Right atrium auricular region (tissue), 2 donors: ENCODE measurements at regions not wholly inside any gene's neighbourhood (a gene's known extent, or its start where the extent isn't known, plus 50 kb on each side); places are given as distances from the start of the nearest gene placed in this dataset.

Source experiments
- DNase-seq: peaks from one replicate; pipeline ENCODE4 v3.0.0-alpha.2; 2019; ENCODE audit warnings: low spot score
- H3K27ac ChIP-seq, 2 donors: fragments of 200-600 bp; sonication (generic); 1 replicate in 1 of 2; 2 replicates in 1 of 2; pipeline ENCODE4 v1.5.1; 2016 to 2019
- H3K27me3 ChIP-seq, 2 donors: fragments of 200-600 bp; sonication (generic); one replicate each; pipeline versions ENCODE4 v1.5.1 to v1.6.0; 2017 to 2019
- H3K36me3 ChIP-seq: fragments of 200-600 bp; sonication (generic); one replicate; pipeline ENCODE4 v1.5.1; 2016
- H3K4me1 ChIP-seq, 2 donors: fragments of 200-600 bp; sonication (generic); one replicate each; pipeline versions ENCODE4 v1.5.1 to v1.6.0; 2017 to 2019
- H3K4me3 ChIP-seq, 2 donors: fragments of 200-600 bp; sonication (generic); 1 replicate in 1 of 2; 2 replicates in 1 of 2; pipeline ENCODE4 v1.5.1; 2017 to 2019; ENCODE audit warnings: mild to moderate bottlenecking in 1 of 2, moderate library complexity in 1 of 2
- H3K9me3 ChIP-seq, 2 donors: fragments of 200-600 bp; sonication (generic); one replicate each; pipeline ENCODE4 v1.5.1; 2019
- TF ChIP-seq, protein P1 (sequence below), 2 donors: fragments of 200-600 bp; sonication (generic); IDR thresholded peaks; one replicate each; pipeline ENCODE4 v1.5.1; 2019; ENCODE audit warnings: antibody characterized with exemption in 2 of 2

DNA sequence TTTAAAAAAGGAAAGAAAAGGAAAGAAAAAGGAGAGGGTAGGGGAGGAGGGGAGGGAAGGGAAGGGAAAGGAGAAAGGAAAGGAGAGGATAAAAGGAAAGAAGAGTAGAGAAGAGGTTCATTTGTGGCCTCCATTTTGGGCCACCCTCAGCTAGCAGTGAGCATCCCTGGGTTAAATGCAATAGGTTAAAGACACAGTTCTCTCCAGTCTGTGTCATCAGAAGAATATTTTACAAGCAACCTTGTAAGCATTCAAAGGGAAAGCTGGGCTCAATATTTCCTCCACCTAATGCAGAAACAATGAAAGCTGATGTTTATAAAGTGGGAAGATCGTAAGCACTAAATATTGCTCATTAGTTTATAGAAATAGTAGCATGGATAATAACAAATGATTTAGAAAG is 219.1 kb upstream of the PITRM1 start:
- peaks cover 0 to 4% of the 10 kb centered on the region in 2 donors for H3K9me3 ChIP-seq
- TF ChIP-seq, protein P1, sequence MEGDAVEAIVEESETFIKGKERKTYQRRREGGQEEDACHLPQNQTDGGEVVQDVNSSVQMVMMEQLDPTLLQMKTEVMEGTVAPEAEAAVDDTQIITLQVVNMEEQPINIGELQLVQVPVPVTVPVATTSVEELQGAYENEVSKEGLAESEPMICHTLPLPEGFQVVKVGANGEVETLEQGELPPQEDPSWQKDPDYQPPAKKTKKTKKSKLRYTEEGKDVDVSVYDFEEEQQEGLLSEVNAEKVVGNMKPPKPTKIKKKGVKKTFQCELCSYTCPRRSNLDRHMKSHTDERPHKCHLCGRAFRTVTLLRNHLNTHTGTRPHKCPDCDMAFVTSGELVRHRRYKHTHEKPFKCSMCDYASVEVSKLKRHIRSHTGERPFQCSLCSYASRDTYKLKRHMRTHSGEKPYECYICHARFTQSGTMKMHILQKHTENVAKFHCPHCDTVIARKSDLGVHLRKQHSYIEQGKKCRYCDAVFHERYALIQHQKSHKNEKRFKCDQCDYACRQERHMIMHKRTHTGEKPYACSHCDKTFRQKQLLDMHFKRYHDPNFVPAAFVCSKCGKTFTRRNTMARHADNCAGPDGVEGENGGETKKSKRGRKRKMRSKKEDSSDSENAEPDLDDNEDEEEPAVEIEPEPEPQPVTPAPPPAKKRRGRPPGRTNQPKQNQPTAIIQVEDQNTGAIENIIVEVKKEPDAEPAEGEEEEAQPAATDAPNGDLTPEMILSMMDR (IDR thresholded peaks at IDR 0.05), result no peak
- H3K27me3 ChIP-seq, result no peaks in the 10 kb centered on the region
- no peaks in the 10 kb centered on the region for H3K36me3 ChIP-seq
- H3K4me1 ChIP-seq, result no peaks in the 10 kb centered on the region
- DNase-seq, result no peak
- no peak overlapping the region for H3K27ac ChIP-seq
- H3K4me3 ChIP-seq, result no peak overlapping the region

DNA sequence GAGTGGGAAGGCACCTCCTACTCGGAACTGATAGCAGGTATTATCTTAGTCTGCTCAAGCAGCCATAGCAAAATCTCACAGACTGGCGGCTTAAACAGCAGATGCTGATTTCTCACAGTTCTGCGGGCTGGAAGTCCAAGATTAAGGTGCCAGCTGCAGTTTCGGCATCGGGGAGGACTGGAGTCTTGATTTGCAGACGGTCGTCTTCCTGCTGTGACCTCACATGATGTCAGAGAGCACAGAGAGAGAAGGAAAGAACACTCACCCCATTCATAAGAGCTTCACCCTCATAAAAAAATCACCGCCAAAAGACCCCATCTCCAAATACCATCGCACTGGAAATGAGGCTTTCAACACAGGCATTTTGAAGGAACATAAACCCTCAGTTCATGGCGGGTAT is 216.5 kb upstream of the PITRM1 start:
- H3K27ac ChIP-seq, result no peak overlapping the region
- peaks cover 0 to 12% of the 10 kb centered on the region in 2 donors for H3K9me3 ChIP-seq
- TF ChIP-seq, protein P1 (IDR thresholded peaks at IDR 0.05), result no peak
- no peak overlapping the region for H3K4me3 ChIP-seq
- no peaks in the 10 kb centered on the region for H3K27me3 ChIP-seq
- DNase-seq, result no peak
- no peaks in the 10 kb centered on the region for H3K36me3 ChIP-seq
- H3K4me1 ChIP-seq, result no peaks in the 10 kb centered on the region

DNA sequence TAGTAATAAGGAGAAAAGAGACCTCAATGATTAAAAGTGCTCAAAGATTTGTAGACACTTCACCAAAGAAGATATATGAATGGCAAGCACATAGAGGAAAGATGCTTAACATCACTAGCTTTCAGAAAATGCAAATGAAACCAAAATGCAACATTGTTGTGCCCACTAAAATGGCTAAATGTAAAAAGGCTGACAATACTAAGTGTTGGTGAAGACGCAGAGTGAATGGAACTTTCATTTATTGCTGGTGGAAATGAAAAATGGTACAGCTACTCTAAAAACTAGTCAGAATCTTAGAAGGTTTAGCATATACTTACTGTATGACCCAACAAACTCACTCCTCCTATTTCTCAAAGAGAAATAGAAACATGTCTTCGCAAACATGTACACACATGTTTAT is 212.9 kb upstream of the PITRM1 start:
- no peaks in the 10 kb centered on the region for H3K27me3 ChIP-seq
- no peak overlapping the region for H3K4me3 ChIP-seq
- no peak overlapping the region for H3K27ac ChIP-seq
- H3K4me1 ChIP-seq, result no peaks in the 10 kb centered on the region
- peaks cover 0 to 12% of the 10 kb centered on the region in 2 donors for H3K9me3 ChIP-seq
- no peaks in the 10 kb centered on the region for H3K36me3 ChIP-seq
- no peak for DNase-seq
- TF ChIP-seq, protein P1 (IDR thresholded peaks at IDR 0.05), result no peak

DNA sequence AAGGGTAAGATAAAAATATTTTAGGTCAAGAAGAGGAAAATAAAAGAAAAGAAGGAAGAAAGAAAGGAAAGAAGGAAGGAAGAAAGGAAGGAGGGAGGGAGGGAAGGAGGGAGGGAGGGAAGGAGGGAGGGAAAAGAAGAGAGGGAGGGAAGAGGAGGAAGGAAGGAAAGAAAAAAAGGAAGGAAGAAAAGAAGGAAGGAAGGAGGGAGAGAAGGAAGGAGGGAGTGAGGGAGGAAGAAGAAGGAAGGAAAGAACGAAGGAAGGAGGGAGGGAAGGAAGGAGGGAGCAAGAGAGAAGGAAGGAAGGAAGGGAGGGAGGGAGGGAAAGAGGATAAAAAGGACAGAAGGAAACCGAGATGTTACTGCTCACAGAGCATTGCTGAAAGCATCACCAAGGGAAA is 209.5 kb upstream of the PITRM1 start:
- no peaks in the 10 kb centered on the region for H3K4me1 ChIP-seq
- no peaks in the 10 kb centered on the region for H3K27me3 ChIP-seq
- H3K27ac ChIP-seq, result no peak overlapping the region
- no peak for DNase-seq
- peaks cover 0 to 12% of the 10 kb centered on the region in 2 donors for H3K9me3 ChIP-seq
- TF ChIP-seq, protein P1 (IDR thresholded peaks at IDR 0.05), result no peak
- no peak overlapping the region for H3K4me3 ChIP-seq
- no peaks in the 10 kb centered on the region for H3K36me3 ChIP-seq

DNA sequence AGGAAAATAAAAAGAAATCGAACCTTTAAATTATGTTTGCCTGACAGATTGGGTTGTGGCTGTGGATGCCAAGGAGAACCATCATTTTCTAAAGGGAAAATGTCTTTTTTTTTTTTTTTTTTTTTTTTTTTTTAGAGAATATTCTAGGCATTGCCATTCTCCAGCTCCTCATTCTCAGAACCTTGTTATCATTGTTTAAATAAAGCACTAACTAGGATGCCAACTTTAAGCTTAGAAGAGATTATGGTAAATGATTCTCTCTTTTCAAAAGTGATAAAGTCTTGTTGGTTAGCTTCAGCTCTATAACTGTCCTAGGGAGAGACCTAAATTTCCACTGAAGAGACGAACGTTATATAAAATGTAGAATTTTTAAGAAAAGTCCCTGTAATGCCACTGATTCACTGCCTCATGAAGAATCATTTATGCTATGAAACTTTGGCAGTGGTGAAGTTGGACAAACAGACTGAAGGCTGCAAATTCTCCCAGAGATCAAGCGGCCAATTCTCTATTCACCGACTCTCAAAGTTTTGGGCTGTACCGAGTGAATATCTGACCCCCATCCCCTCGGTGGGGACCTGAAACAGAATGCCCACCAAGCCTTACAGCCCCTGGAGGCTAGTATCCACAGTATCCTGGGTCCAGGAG is 207.9 kb upstream of the PITRM1 start:
- TF ChIP-seq, protein P1 (IDR thresholded peaks at IDR 0.05), result no peak
- Histone ChIP-seq H3K4me3 (no peak overlapping the region), H3K27me3 (no peaks in the 10 kb centered on the region), H3K36me3 (no peaks in the 10 kb centered on the region), H3K4me1 (no peaks in the 10 kb centered on the region), H3K9me3 (peaks cover 0 to 7% of the 10 kb centered on the region in 2 donors), H3K27ac (no peak overlapping the region)
- DNase-seq, result no peak

DNA sequence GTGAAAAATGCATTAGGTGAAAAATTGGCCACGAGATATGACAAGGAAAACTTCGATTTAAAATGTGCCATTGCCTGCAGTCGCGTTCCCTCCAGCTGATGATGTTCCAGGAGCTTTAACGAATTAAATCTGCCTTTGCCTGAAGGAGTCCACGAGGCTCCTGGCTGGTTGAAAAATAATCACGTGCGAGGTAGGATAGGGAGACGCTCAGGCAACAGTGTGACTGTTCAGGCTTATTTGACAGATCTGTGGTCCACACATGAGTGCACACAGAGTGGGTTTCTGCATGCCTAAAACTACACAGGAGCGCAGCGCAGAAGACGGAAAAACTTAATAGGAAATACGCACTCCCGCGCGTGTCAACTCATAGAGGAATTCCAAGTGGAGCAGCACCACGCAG is 204.0 kb upstream of the PITRM1 start:
- Histone ChIP-seq H3K36me3 (no peaks in the 10 kb centered on the region), H3K9me3 (no peaks in the 10 kb centered on the region), H3K27me3 (no peaks in the 10 kb centered on the region), H3K27ac (no peak overlapping the region), H3K4me3 (no peak overlapping the region), H3K4me1 (no peaks in the 10 kb centered on the region)
- no peak for DNase-seq
- TF ChIP-seq, protein P1 (IDR thresholded peaks at IDR 0.05), result no peak
